ENCODE measurements at regions not wholly inside any gene's neighbourhood (a gene's known extent, or its start where the extent isn't known, plus 50 kb on each side); places are given as distances from the start of the nearest gene placed in this dataset.
"Not testable (repeated sequence)": the region's sequence is repeated elsewhere in the genome, so short reads cannot be mapped to it uniquely, and the experiment has no call there.

GRCh38 chr13:24995225-24995804, 100.6 kb upstream of the PABPC3 start:
- intact Hi-C loops (cut with DNase I), result no loop called here
- no peaks in the 10 kb centered on the region for H3K27me3 ChIP-seq
- H3K4me3 ChIP-seq, result no peak overlapping the region
- WGBS, 3 donors, result 12 to 13% (median 12%) methylated on average over 6 of the region's 6 CpGs
- H3K9me3 ChIP-seq, result no peaks in the 10 kb centered on the region
- TF ChIP-seq POLR2A (IDR thresholded peaks at IDR 0.05) (no peak), CTCF (IDR thresholded peaks at IDR 0.05) (no peak), EP300 (IDR thresholded peaks at IDR 0.05) (no peak)
- H3K4me1 ChIP-seq (ENCODE audit: insufficient read depth), result no peaks in the 10 kb centered on the region
- H3K27ac ChIP-seq, result no peak overlapping the region
- no peaks in the 10 kb centered on the region for H3K36me3 ChIP-seq
- peak in 1 of 5 donors; percentile 43 for DNase-seq

GRCh38 chr13:24997367-24997967, 98.5 kb upstream of the PABPC3 start:
- no peak for DNase-seq
- 30 to 32% (median 31%) methylated on average over 10 of the region's 10 CpGs for WGBS, 3 donors
- no peak overlapping the region for H3K27ac ChIP-seq
- H3K27me3 ChIP-seq, result no peaks in the 10 kb centered on the region
- H3K4me3 ChIP-seq, result no peak overlapping the region
- intact Hi-C loops (cut with DNase I), result no loop called here
- no peaks in the 10 kb centered on the region for H3K36me3 ChIP-seq
- H3K9me3 ChIP-seq, result no peaks in the 10 kb centered on the region
- TF ChIP-seq CTCF (IDR thresholded peaks at IDR 0.05) (peak in 2 of 3 donors; percentile 25 to 30), POLR2A (IDR thresholded peaks at IDR 0.05) (no peak)
- no peaks in the 10 kb centered on the region for H3K4me1 ChIP-seq (ENCODE audit: insufficient read depth)

GRCh38 chr13:24998433-24998832, 97.5 kb upstream of the PABPC3 start:
- Histone ChIP-seq H3K27ac (no peak overlapping the region), H3K4me3 (no peak overlapping the region), H3K9me3 (no peaks in the 10 kb centered on the region), H3K36me3 (no peaks in the 10 kb centered on the region), H3K27me3 (no peaks in the 10 kb centered on the region), H3K4me1 (ENCODE audit: insufficient read depth) (no peaks in the 10 kb centered on the region)
- intact Hi-C loops (cut with DNase I), result no loop called here
- WGBS, 3 donors, result 82 to 87% (median 84%) methylated on average over 8 of the region's 8 CpGs
- TF ChIP-seq POLR2A (IDR thresholded peaks at IDR 0.05) (no peak), CTCF (IDR thresholded peaks at IDR 0.05) (no peak), EP300 (IDR thresholded peaks at IDR 0.05) (no peak)
- no peak for DNase-seq

GRCh38 chr13:25001476-25002206, 94.3 kb upstream of the PABPC3 start:
- H3K4me3 ChIP-seq, result no peak overlapping the region
- TF ChIP-seq POLR2A (IDR thresholded peaks at IDR 0.05) (no peak), CTCF (IDR thresholded peaks at IDR 0.05) (no peak), EP300 (IDR thresholded peaks at IDR 0.05) (no peak)
- 54 to 64% (median 62%) methylated on average over 11 of the region's 11 CpGs for WGBS, 3 donors
- H3K4me1 ChIP-seq (ENCODE audit: insufficient read depth), result no peaks in the 10 kb centered on the region
- H3K27ac ChIP-seq, result no peak overlapping the region
- no peaks in the 10 kb centered on the region for H3K27me3 ChIP-seq
- DNase-seq, result no peak
- no peaks in the 10 kb centered on the region for H3K36me3 ChIP-seq
- intact Hi-C loops (cut with DNase I), result no loop called here
- H3K9me3 ChIP-seq, result no peaks in the 10 kb centered on the region

GRCh38 chr13:25002311-25002710, 93.6 kb upstream of the PABPC3 start:
- WGBS, 3 donors, result 6 to 13% (median 7%) methylated on average over 14 of the region's 14 CpGs
- H3K4me3 ChIP-seq; DNase-seq; H3K27me3 ChIP-seq; H3K36me3 ChIP-seq; intact Hi-C loops (cut with DNase I); H3K9me3 ChIP-seq; H3K4me1 ChIP-seq (ENCODE audit: insufficient read depth); H3K27ac ChIP-seq: not testable (repeated sequence)

- H3K4me3 ChIP-seq; H3K27ac ChIP-seq; H3K27me3 ChIP-seq; intact Hi-C loops (cut with DNase I); H3K4me1 ChIP-seq (ENCODE audit: insufficient read depth); H3K36me3 ChIP-seq; DNase-seq; H3K9me3 ChIP-seq: not testable (repeated sequence)
- WGBS, 3 donors, result 81 to 87% (median 85%) methylated on average over 4 of the region's 10 CpGs
Observed at GRCh38 chr13:25004489-25004888, 91.4 kb upstream of the PABPC3 start.

GRCh38 chr13:25005050-25005497, 90.9 kb upstream of the PABPC3 start:
- DNase-seq, result not testable (repeated sequence)

More at GRCh38 chr13:25005050-25005497, 90.9 kb upstream of the PABPC3 start:
- H3K36me3 ChIP-seq; H3K9me3 ChIP-seq; H3K27me3 ChIP-seq; H3K4me1 ChIP-seq (ENCODE audit: insufficient read depth); H3K27ac ChIP-seq; intact Hi-C loops (cut with DNase I); H3K4me3 ChIP-seq: not testable (repeated sequence)
- 0% methylated on average over 5 of the region's 5 CpGs for WGBS, 3 donors

All from ovary (tissue), 7 donors.